ENCODE measurements at regions not wholly inside any gene's neighbourhood (a gene's known extent, or its start where the extent isn't known, plus 50 kb on each side); places are given as distances from the start of the nearest gene placed in this dataset.

DNA sequence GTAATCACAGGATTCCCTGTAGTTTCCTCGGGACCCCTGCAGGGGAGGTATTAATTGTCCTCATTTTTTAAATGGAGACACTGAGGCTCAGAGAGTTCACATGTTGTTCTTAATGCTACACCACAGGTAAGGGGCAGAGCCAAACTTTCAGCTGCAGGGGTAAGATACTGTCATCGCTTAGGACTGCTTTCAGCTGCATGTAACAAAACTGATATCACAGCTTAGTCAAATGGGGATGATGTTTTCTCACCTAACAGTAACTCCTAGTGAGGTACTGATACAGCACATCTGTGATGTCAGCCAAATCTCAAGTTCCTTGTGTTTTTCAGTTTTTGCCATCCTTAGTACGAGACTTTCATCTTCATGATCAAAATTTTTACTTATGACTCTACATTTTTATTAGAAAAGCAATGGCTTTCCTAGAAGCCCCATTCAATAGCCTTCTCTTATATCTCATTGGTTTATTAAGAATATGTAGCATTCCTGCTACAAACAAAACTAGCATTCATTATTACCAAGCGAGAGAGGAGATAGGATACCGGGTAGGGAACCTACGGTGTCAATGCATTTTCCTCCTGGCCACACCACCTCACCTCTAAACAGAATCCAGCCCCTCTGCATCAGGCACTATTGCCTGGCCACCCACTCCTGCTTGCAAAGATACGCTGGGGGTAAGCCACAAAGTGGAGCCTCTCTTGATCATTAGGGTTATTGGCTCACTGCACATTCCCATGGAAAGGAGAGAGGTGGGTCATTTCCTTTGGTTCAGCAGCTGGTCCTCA, 557.5 kb downstream of the CD83 start:
- H3K27me3 ChIP-seq (replicated peaks; ENCODE audit: control insufficient read depth, insufficient read depth, low read length): no peaks in the 10 kb centered on the region
- no peak overlapping the region for H3K27ac Mint-ChIP-seq (ENCODE audit: unreplicated experiment)
- no TSS peak for BruUV-seq (replicated peaks)
- H3K9me3 ChIP-seq: no peaks in the 10 kb centered on the region
- POLR2A ChIA-PET: no interaction called here
- TF ChIP-seq, protein P1, sequence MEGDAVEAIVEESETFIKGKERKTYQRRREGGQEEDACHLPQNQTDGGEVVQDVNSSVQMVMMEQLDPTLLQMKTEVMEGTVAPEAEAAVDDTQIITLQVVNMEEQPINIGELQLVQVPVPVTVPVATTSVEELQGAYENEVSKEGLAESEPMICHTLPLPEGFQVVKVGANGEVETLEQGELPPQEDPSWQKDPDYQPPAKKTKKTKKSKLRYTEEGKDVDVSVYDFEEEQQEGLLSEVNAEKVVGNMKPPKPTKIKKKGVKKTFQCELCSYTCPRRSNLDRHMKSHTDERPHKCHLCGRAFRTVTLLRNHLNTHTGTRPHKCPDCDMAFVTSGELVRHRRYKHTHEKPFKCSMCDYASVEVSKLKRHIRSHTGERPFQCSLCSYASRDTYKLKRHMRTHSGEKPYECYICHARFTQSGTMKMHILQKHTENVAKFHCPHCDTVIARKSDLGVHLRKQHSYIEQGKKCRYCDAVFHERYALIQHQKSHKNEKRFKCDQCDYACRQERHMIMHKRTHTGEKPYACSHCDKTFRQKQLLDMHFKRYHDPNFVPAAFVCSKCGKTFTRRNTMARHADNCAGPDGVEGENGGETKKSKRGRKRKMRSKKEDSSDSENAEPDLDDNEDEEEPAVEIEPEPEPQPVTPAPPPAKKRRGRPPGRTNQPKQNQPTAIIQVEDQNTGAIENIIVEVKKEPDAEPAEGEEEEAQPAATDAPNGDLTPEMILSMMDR (IDR thresholded peaks at IDR 0.05; ENCODE audit: insufficient read depth in 1 of 2, low read depth in 1 of 2, low read length in 1 of 2, severe bottlenecking in 1 of 2, unreplicated experiment in 1 of 2): no peak
- no peaks in the 10 kb centered on the region for H3K9me3 Mint-ChIP-seq (ENCODE audit: unreplicated experiment)
- no peaks in the 10 kb centered on the region for H3K36me3 ChIP-seq (ENCODE audit: control insufficient read depth, insufficient read depth, low read length)
- intact Hi-C loops (cut with micrococcal nuclease; ENCODE audit: unreplicated experiment): no loop called here
- peaks cover 6% of the 10 kb centered on the region for H3K4me1 Mint-ChIP-seq (ENCODE audit: low read depth, unreplicated experiment)
- CTCF ChIA-PET: no interaction called here
- peaks cover 4% of the 10 kb centered on the region for H3K27me3 Mint-ChIP-seq (ENCODE audit: insufficient read depth, unreplicated experiment)
- no peaks in the 10 kb centered on the region for H3K36me3 Mint-ChIP-seq (ENCODE audit: insufficient read depth, unreplicated experiment)
- no peak overlapping the region for H3K4me3 Mint-ChIP-seq (ENCODE audit: unreplicated experiment)
- no peak overlapping the region for H3K4me3 ChIP-seq (ENCODE audit: low read depth, low read length)
- H3K4me1 ChIP-seq: no peaks in the 10 kb centered on the region
- DNase-seq: no peak

DNA sequence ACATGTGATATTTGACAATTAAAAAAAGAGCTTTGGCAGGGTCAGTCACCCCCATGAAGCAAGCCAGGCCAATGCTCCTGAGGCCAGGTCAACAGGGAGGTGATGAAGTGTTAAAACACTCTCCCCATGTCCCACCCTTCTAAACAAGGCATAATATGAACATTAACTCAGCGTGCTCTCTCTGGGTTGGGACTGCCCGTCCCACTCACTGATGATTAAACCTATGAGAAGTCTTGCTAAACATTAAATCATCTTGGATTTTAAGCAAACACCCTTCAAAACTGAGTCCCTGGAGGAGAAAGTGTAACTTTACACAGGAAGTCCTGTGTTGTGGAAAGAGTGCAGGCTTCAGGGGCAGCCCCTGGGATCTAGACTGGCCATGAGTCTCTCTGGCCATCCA, 558.5 kb downstream of the CD83 start:
- no peak overlapping the region for H3K27ac Mint-ChIP-seq (ENCODE audit: unreplicated experiment)
- no peaks in the 10 kb centered on the region for H3K36me3 Mint-ChIP-seq (ENCODE audit: insufficient read depth, unreplicated experiment)
- no TSS peak for BruUV-seq (replicated peaks)

DNA sequence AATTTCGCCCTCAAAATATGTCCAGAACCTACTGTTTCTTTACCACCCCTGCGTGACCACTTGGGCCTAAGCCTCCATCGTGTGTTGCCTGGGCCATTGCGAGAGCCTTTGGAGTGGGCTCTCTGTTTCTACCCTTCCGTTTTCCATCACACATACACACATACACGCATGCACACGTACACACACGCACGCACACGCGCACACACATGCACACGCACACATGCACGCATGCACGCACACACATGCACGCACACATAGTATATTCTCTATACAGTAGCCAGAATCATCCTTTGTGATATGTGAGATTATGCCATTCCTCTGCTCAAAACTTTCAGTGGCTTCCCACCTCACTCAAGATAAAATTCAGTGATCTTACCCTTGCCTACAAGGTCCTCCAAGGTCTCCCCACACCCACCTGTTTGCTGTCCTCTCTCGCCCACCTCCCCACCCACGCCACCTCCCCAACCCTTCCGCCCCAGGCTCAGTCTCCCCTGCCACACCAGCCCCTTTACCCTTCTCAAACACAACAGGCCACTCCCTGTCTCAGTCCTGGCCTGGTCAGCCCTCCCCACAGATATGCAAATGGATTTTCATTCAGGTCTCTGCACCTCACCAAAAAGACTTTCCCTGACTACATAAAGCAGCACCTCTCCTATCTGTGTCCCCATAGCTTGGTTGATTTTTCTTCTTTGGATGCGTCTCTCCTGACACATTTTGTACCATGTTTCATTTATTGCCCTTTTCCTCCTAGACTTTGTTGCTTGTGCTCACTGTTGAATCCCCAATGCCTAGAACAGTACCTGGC, 559.6 kb downstream of the CD83 start:
- H3K27ac Mint-ChIP-seq (ENCODE audit: unreplicated experiment): peak overlapping the region; percentile 45
- TF ChIP-seq, protein P1 (IDR thresholded peaks at IDR 0.05; ENCODE audit: insufficient read depth in 1 of 2, low read depth in 1 of 2, low read length in 1 of 2, severe bottlenecking in 1 of 2, unreplicated experiment in 1 of 2): no peak
- no peaks in the 10 kb centered on the region for H3K36me3 Mint-ChIP-seq (ENCODE audit: insufficient read depth, unreplicated experiment)
- DNase-seq: no peak
- POLR2A ChIA-PET: no interaction called here
- Histone ChIP-seq H3K9me3 (no peaks in the 10 kb centered on the region), H3K4me1 (no peaks in the 10 kb centered on the region), H3K36me3 (ENCODE audit: control insufficient read depth, insufficient read depth, low read length) (no peaks in the 10 kb centered on the region), H3K4me3 (ENCODE audit: low read depth, low read length) (no peak overlapping the region), H3K27me3 (replicated peaks; ENCODE audit: control insufficient read depth, insufficient read depth, low read length) (no peaks in the 10 kb centered on the region)
- BruUV-seq (replicated peaks): no TSS peak
- H3K4me3 Mint-ChIP-seq (ENCODE audit: unreplicated experiment): no peak overlapping the region
- H3K4me1 Mint-ChIP-seq (ENCODE audit: low read depth, unreplicated experiment): peaks cover 6% of the 10 kb centered on the region
- no peaks in the 10 kb centered on the region for H3K9me3 Mint-ChIP-seq (ENCODE audit: unreplicated experiment)
- intact Hi-C loops (cut with micrococcal nuclease; ENCODE audit: unreplicated experiment): no loop called here
- CTCF ChIA-PET: no interaction called here
- H3K27me3 Mint-ChIP-seq (ENCODE audit: insufficient read depth, unreplicated experiment): peaks cover 4% of the 10 kb centered on the region

More for the DNA sequence above, 558.5 kb downstream of the CD83 start:
- no peaks in the 10 kb centered on the region for H3K27me3 ChIP-seq (replicated peaks; ENCODE audit: control insufficient read depth, insufficient read depth, low read length)
- ChIA-PET CTCF (no interaction called here), POLR2A (no interaction called here)
- intact Hi-C loops (cut with micrococcal nuclease; ENCODE audit: unreplicated experiment): no loop called here
- peaks cover 4% of the 10 kb centered on the region for H3K27me3 Mint-ChIP-seq (ENCODE audit: insufficient read depth, unreplicated experiment)
- no peaks in the 10 kb centered on the region for H3K36me3 ChIP-seq (ENCODE audit: control insufficient read depth, insufficient read depth, low read length)
- H3K9me3 ChIP-seq: no peaks in the 10 kb centered on the region
- no peak for DNase-seq
- H3K9me3 Mint-ChIP-seq (ENCODE audit: unreplicated experiment): no peaks in the 10 kb centered on the region
- no peaks in the 10 kb centered on the region for H3K4me1 ChIP-seq
- TF ChIP-seq, protein P1 (IDR thresholded peaks at IDR 0.05; ENCODE audit: insufficient read depth in 1 of 2, low read depth in 1 of 2, low read length in 1 of 2, severe bottlenecking in 1 of 2, unreplicated experiment in 1 of 2): no peak
- no peak overlapping the region for H3K4me3 Mint-ChIP-seq (ENCODE audit: unreplicated experiment)
- H3K4me1 Mint-ChIP-seq (ENCODE audit: low read depth, unreplicated experiment): peaks cover 6% of the 10 kb centered on the region
- H3K4me3 ChIP-seq (ENCODE audit: low read depth, low read length): no peak overlapping the region

Data from Caco-2 (cell line).